PC-9 (cell line): ENCODE measurements at regions not wholly inside any gene's neighbourhood (a gene's known extent, or its start where the extent isn't known, plus 50 kb on each side); places are given as distances from the start of the nearest gene placed in this dataset.

Experiments
- BruUV-seq: library from RNA; stranded (reverse); fragments of 400-500 nt; replicated peaks from 2 replicates; lab custom pipeline; 2021; lab: Mats Ljungman, UMichigan
- CTCF ChIA-PET: fragments of 300-600 bp; sonication (Branson Sonifier 250); formaldehyde crosslinking; loops from one replicate; lab custom pipeline; 2022; ENCODE audit warnings: antibody characterized with exemption; lab: Charles Lee
- POLR2A ChIA-PET: fragments of 300-600 bp; sonication (Branson Sonifier 250); formaldehyde crosslinking; loops from one replicate; lab custom pipeline; 2022; ENCODE audit warnings: antibody characterized with exemption; ENCODE audit not compliant: unreplicated experiment; lab: Charles Lee
- DNase-seq, 2 experiments: peaks; one replicate each; pipeline versions ENCODE4 v3.0.0 to v3.0.0-alpha.2; 2015 to 2022; ENCODE audit warnings: mixed read lengths in 1 of 2
- H2AFZ ChIP-seq: fragments of 200-600 bp; sonication (generic); 2 replicates; pipeline ENCODE4 v1.8.1; 2017; ENCODE audit warnings: antibody characterized with exemption
- H3F3A ChIP-seq: fragments of 200-600 bp; sonication (generic); 2 replicates; pipeline ENCODE4 v1.8.1; 2017; ENCODE audit warnings: antibody characterized with exemption, mild to moderate bottlenecking, low read depth; ENCODE audit not compliant: insufficient read depth
- H3K27ac ChIP-seq: fragments of 200-600 bp; sonication (generic); 2 replicates; pipeline ENCODE4 v1.6.1; 2016; ENCODE audit warnings: mixed run types
- H3K27me3 ChIP-seq: fragments of 200-600 bp; sonication (generic); 2 replicates; pipeline ENCODE4 v1.6.1; 2016; ENCODE audit warnings: low read depth, mixed run types; ENCODE audit not compliant: insufficient read depth
- H3K36me3 ChIP-seq: fragments of 200-600 bp; sonication (generic); 2 replicates; pipeline ENCODE4 v1.6.1; 2016; ENCODE audit warnings: low read depth, mixed run types
- H3K4me1 ChIP-seq: fragments of 200-600 bp; sonication (generic); replicated peaks from 2 replicates; pipeline ENCODE4 v1.6.1; 2016; ENCODE audit warnings: mixed run types; ENCODE audit not compliant: insufficient read depth
- H3K4me2 ChIP-seq: fragments of 200-600 bp; sonication (generic); 2 replicates; pipeline ENCODE4 v1.6.1; 2017; ENCODE audit warnings: mixed run types
- H3K4me3 ChIP-seq: fragments of 200-600 bp; sonication (generic); 2 replicates; pipeline ENCODE4 v1.6.1; 2016; ENCODE audit warnings: mixed run types
- H3K79me2 ChIP-seq: fragments of 200-600 bp; sonication (generic); 2 replicates; pipeline ENCODE4 v1.6.1; 2017; ENCODE audit warnings: low read depth, mixed run types
- H3K9me2 ChIP-seq: fragments of 200-600 bp; sonication (generic); 2 replicates; pipeline ENCODE4 v1.8.1; 2017; ENCODE audit warnings: mild to moderate bottlenecking; ENCODE audit not compliant: insufficient read depth
- H3K9me3 ChIP-seq: fragments of 200-600 bp; sonication (generic); 2 replicates; pipeline ENCODE4 v1.8.1; 2016; ENCODE audit warnings: low read depth; ENCODE audit not compliant: insufficient read depth
- H4K20me1 ChIP-seq: fragments of 200-600 bp; sonication (generic); 2 replicates; pipeline ENCODE4 v1.8.1; 2017; ENCODE audit not compliant: insufficient read depth
- CTCF ChIP-seq: fragments of 200-600 bp; sonication (generic); conservative IDR thresholded peaks from 2 replicates; pipeline ENCODE4 v1.6.1; 2017; ENCODE audit warnings: mixed run types, antibody characterized with exemption, mild to moderate bottlenecking, moderate library complexity
- EZH2 ChIP-seq: fragments of 200-600 bp; sonication (generic); IDR thresholded peaks from 2 replicates; pipeline ENCODE4 v1.8.0; 2017; ENCODE audit warnings: antibody characterized with exemption, low read depth
- intact Hi-C: fragments of 100-400 bp; cut with micrococcal nuclease; formaldehyde crosslinking; loops from one replicate; pipeline ENCODE4 v1.10.0; 2022; ENCODE audit not compliant: unreplicated experiment

GRCh38 chr6:34627296-34627695 lies 69.3 kb downstream of the ILRUN start:
- Histone ChIP-seq H3F3A (peaks cover 11% of the 10 kb centered on the region; the same call in 1 of the 2 replicates), H3K36me3 (no peaks in the 10 kb centered on the region), H3K27ac (no peak overlapping the region), H2AFZ (no peak overlapping the region), H3K4me1 (peaks cover 9% of the 10 kb centered on the region; the same call in 1 of the 2 replicates), H3K79me2 (0 out of 2 replicates have a peak, but pooled peaks cover 3% of the 10 kb centered on the region), H3K4me2 (no peak overlapping the region), H4K20me1 (no peaks in the 10 kb centered on the region), H3K9me3 (0 out of 2 replicates have a peak, but pooled peaks cover 3% of the 10 kb centered on the region), H3K27me3 (no peaks in the 10 kb centered on the region), H3K9me2 (no peaks in the 10 kb centered on the region), H3K4me3 (no peak overlapping the region)
- TF ChIP-seq EZH2: no peak
- no peak for TF ChIP-seq CTCF
- ChIA-PET POLR2A (no interaction called here), CTCF (interaction anchor here (0.7 kb wide), 1 partner anchor 1042 kb away, joined by 4 read pairs; no protein-coding TSS in a partner anchor)
- intact Hi-C loops: no loop called here
- no TSS peak for BruUV-seq
- no peak for DNase-seq

DNA sequence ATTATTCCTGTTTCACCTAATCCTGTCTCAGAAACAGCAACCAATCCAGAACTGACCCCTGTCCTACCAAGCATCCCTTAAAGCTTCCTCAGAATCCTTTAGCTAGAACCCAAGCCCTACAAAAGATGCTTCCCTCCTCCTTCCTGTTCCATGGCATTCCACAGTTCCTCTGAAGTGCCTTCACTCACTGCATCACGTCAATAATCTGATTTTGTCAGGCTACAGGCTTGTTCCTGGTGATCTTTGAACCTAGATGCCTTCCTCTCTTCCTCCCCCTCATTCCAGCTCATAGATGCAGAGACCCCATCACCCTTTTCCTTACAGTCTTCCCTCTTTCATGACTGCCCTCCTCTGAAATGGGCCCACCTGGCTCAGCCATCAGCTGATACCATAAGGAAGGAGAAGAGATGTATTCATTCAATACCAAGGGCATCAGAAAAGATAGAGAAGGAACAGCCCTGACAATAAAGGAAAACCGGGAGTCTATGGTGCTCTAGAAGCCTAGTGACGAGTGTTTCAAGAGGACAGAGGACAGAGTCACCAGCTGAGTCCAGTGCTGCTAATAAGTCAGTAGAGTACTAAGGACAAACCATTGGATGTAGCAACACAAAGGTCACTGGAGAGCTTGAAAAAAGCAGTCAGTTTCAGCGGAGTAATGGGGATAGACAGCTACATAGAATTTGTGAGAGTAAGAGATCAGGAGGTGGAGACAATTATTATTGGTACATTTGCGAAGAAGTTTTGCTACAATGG lies 62.5 kb upstream of the SPDEF start:
- POLR2A ChIA-PET: no interaction called here
- TF ChIP-seq CTCF (no peak), EZH2 (no peak)
- intact Hi-C loops: loop anchor here (10.0 kb wide), 1 partner anchor 526 kb away; the partner anchor contains the start of gene TCP11

GRCh38 chr6:34617231-34617630 lies 61.1 kb upstream of the SPDEF start:
- ChIA-PET CTCF (no interaction called here), POLR2A (no interaction called here)
- no peak for DNase-seq
- H3K4me3 ChIP-seq: no peak overlapping the region
- H3F3A ChIP-seq: 0 out of 2 replicates have a peak, but pooled peaks cover under 1% of the 10 kb centered on the region
- no peaks in the 10 kb centered on the region for H3K27me3 ChIP-seq
- peaks cover 28% of the 10 kb centered on the region for H3K79me2 ChIP-seq
- intact Hi-C loops: loop anchor here (10.0 kb wide), 1 partner anchor 528 kb away; the partner anchor contains the start of gene TCP11
- H2AFZ ChIP-seq: no peak overlapping the region
- no peak for TF ChIP-seq EZH2
- no peak for TF ChIP-seq CTCF
- no peaks in the 10 kb centered on the region for H3K9me3 ChIP-seq
- no TSS peak for BruUV-seq
- no peak overlapping the region for H3K27ac ChIP-seq
- H3K9me2 ChIP-seq: no peaks in the 10 kb centered on the region
- no peak overlapping the region for H3K4me2 ChIP-seq
- H4K20me1 ChIP-seq: no peaks in the 10 kb centered on the region
- no peaks in the 10 kb centered on the region for H3K4me1 ChIP-seq
- H3K36me3 ChIP-seq: no peaks in the 10 kb centered on the region

More for the DNA sequence above, 62.5 kb upstream of the SPDEF start:
- Histone ChIP-seq H3K9me2 (no peaks in the 10 kb centered on the region), H3K27ac (no peak overlapping the region), H3K36me3 (no peaks in the 10 kb centered on the region), H3K79me2 (peaks cover 26% of the 10 kb centered on the region), H3K4me3 (no peak overlapping the region), H3K9me3 (no peaks in the 10 kb centered on the region), H4K20me1 (no peaks in the 10 kb centered on the region), H3F3A (0 out of 2 replicates have a peak, but pooled peaks cover 6% of the 10 kb centered on the region), H3K27me3 (no peaks in the 10 kb centered on the region), H3K4me1 (no peaks in the 10 kb centered on the region), H2AFZ (no peak overlapping the region), H3K4me2 (no peak overlapping the region)
- no peak for DNase-seq
- BruUV-seq: no TSS peak
- CTCF ChIA-PET: interaction anchor here (0.6 kb wide), 1 partner anchor 78 kb away, joined by 3 read pairs; no protein-coding TSS in a partner anchor
